GM18867 (cell line): ENCODE measurements at regions not wholly inside any gene's neighbourhood (a gene's known extent, or its start where the extent isn't known, plus 50 kb on each side); places are given as distances from the start of the nearest gene placed in this dataset.
"Not testable (repeated sequence)": the region's sequence is repeated elsewhere in the genome, so short reads cannot be mapped to it uniquely, and the experiment has no call there.

Source experiments
- ATAC-seq: cut with Tn5 transposase; IDR thresholded peaks from one replicate; pipeline ENCODE4 v1.9.1; 2021; ENCODE audit warnings: mild to moderate bottlenecking, moderate library complexity; ENCODE audit not compliant: unreplicated experiment

DNA sequence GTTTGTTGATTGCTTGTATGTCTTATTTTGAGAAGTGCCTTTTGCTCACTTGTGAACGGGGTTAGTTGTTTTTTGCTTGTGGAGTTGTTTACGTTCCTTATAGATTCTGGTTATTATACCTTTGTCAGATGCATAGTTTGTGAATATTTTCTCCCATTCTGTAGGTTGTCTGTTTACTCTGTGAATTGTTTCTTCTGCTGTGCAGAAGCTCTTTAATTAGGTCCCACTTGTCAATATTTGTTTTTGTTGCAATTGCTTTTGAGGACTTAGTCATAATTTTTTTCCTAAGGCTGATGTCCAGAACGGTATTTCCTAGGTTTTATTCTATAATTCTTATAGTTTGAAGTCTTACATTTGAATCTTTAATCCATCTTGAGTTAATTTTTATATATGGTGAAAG is 285.3 kb upstream of the GADL1 start:
- ATAC-seq: no peak

DNA sequence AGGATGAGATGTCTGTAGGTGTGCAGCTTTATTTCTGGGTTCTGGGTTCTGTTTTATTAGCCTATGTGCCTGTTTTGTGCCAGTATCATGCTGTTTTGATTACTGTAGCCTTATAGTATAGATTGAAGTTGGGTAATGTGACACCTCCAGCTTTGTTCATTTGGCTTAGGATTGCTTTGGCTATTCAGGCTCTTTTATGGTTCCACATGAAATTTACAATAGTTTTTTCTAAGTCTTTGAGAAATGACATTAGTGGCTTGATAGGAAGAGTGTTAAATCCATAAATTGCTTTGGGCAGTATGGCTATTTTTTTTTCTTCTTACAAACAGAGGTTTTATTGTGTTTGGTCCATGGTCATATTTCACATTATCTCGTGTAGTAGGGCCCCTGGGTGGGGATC is 285.8 kb upstream of the GADL1 start:
- no peak for ATAC-seq

DNA sequence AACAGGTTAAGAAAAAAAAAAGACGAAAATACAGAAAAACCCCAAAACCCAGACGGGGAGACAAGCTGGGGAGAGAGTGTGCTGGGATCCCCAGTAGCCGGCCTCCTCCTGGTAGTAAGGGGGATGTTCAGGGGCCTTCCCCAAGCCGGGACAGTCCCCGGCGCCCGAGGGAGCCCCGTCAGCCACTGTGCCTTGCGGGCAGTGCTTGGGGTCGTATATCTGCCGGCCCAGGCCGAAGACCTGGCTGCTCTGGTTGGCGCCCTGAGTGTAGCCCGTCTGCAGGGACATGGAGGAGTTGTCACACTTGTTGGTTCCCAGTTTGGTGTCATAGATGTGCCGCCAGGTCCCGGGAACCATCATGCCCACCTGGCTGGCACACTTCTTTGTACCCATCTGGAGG is 287.2 kb upstream of the GADL1 start:
- no peak for ATAC-seq

DNA sequence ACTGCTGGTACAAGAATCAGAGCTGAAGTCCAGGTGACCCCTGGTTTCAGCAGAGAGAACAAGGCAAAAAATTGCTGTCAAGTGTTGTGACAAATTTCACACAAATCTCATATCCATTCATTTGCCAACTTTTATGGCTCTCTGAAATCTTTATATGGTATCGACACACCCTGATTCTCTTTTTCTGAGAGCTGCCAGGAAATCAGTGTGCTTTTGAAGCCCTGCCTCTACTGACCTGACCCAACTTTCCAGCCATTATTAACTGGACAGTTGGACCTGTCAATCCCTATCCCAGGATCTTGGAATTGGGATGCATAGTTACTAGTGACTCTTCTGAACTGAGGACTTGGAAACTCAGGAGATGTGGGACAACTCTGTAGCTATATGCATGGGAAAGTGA is 288.2 kb upstream of the GADL1 start:
- ATAC-seq: no peak

DNA sequence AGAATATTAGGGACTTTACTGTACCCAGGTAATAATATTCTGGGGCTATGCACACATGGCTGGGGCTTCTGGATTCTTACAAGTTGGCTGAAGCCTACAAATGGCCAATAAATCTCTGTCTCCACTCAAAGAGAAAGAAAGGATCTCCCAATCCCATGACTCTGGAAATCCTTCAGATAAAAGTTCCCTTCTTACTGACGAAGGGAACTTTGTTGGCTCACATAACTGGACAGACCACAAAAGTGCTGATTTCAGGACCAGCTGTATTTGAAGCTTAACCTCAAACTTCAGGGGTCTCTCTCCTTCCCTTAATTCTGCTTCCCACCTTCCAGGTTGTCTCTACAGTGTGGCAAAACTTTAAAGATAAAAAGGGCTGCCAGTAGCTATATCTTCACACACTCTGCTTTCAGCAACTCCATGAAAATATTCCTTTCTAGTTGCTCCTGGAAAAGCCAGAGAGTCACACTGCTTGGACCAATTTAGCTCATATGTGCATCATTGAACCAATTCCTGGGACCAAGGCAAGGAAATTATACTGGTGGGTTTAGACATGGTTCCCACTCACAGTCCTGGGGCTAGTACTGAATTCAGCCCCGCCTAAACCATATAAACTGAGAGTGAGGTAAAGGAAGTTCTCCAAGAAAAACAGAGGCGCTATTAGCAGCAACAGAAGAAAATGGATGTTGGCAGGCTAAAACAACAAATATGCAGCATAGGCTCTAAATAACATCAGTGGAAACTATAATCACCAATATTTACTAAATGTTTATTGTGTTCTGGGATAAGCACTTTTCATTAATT is 290.0 kb upstream of the GADL1 start:
- no peak for ATAC-seq

DNA sequence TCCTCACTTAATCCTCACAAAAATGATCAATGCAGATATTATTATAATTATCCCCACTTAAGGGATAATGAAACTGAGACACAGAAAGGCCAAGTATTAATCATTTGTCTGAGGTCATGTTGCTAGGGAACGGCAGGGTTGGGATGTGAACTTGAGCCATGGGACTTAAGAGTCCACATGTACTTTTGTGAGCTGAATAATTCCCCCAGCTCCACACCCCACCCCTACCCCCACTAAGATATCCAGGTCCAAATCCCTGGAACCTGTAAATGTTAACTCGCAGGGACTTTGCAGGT is 290.5 kb upstream of the GADL1 start:
- ATAC-seq: no peak

DNA sequence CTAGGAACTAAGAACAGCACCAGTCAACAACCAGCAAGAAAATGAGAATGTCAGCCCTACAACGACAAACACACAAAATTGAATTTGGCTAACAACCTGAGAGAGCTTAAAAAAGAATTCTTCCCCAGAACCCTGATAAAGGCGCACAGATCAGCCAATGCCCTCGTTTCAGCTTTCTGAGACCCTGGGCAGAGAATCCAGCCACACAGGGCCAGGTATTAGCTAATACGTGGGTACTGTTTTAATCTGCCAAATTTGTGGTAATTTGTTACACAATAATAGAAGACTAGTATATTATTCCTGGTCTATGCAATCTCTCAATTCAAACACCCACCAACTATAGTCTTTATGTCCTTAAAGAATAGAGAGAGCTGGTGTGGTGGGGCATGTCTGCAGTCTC is 291.6 kb upstream of the GADL1 start:
- ATAC-seq: no peak

DNA sequence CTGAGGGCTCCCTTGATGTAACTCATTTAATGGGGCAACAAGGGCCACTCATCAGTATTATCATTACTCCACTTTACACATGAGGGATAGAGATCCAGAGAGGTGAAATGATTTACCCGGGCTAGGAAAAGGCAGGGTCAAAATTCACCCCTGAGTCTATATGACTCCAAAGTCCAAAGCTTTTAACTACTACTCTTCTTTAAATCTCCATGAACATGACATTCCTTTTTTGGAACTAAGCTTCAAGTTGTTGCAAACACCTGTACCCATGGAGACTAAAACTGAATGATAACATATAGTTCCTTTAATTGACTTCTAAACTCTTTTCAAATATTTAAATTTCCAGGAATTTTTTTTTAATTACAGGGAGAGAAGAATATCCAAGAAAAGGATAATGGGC is 292.9 kb upstream of the GADL1 start:
- ATAC-seq: no peak

DNA sequence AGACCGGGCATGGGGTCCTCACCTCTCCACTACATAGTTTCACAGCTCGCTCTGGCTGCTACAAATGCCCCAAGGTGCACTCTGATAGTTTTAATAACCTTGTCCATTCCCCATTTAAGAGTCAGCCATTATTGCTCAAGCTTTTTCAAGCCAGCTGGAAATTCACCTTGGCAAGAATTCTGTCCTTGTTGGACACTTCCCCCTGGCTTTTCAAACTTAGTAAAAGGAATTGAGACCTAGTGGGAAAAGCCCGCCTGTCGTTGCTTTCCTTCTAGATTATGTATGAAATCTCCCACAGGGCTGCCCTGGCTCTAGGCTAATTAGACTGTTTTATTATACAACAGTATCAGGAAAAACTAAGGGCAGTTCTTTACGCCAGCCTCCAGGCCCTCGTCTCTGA is 293.7 kb upstream of the GADL1 start:
- ATAC-seq: no peak

DNA sequence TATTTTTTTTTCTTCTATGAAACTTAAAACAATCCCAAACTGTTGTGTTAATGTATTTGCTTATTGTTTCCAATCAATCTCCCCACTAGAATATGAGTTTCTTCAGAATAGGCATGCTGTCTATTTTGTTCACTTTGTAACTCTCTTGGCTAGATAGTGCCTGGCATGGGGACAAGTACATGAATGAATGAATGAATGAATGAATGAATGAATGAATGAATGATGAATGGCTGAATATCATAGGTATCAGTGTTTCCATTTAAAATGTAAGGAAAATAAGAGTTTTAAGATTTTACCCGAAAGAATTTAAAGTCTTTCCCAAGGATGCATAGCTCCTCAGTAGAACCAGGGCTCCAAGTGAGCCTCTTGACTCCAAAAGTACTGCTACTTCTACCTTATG is 294.9 kb upstream of the GADL1 start:
- no peak for ATAC-seq

DNA sequence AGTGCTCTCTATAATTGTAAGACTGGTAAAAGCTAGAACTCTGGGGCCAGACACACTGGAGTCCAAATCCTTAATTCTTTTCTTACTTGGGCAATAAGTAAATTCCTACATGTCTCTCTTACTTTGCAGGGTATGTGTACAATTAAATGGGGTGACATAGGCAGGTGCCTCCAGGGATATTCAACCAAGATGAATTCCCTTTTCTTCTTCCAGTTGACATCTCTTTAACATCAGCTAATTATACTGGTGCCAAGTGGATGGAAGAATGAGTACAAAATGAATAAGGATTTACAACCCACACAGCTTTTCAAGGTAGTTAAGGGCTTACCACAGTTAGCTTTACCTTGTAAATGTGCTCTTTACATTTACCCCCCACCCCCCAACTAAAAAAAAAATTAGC is 295.5 kb upstream of the GADL1 start:
- no peak for ATAC-seq

DNA sequence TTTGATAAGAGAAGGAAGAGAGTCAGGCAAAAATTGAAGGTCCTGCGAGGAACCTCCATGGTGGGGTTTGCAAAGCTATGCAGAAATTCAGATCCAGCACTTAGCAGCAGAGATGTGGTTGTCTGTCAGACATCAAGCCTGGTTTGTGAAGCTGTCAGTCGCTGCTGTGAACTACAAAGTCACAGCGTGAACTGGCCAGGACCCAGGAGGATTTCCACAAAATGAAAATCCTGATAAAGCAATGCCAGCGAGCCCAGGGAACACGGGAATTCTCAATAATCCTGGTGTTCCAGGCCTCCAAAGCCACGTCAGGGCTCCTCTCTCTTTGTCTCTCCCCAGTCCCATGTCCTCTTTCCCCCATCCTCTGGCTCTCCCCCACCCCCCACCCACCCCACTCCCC is 296.9 kb upstream of the GADL1 start:
- no peak for ATAC-seq

DNA sequence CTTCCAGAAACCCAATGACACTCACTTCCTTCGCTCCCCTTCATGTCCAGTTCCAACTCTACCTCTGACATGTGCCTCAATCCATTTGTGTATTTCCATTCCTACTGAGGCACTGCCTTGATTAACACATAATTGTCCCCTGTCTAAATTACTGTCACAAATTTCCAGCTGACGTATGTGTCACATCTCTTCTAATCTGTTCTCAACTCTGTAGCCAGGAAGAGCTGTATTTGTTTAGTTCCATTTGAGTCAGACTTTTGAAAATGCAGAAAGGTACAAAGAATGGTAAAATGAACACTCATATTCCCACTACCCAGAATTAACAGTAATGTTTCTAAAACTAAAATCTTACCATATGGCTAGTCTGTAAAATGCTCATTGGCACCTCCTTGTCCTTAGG is 299.0 kb upstream of the GADL1 start:
- ATAC-seq: no peak

DNA sequence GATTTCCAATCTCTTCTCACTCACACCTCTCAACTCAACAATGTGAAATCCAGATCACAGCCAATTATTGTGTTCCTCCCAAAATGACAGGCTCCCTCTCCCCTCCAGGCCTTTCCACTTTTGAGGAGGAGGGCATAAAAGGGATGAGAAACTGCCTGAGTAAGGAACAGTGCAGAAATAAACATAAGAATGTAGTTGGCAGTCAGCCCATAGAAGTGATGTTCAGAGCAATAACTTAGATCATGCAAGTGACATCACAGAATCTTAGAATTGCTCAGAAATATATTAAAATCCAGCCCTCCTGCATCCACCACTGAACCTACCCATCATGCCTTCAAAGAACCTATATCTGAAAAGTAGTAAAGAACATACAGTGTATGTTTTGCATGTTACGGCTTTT is 299.4 kb upstream of the GADL1 start:
- no peak for ATAC-seq

DNA sequence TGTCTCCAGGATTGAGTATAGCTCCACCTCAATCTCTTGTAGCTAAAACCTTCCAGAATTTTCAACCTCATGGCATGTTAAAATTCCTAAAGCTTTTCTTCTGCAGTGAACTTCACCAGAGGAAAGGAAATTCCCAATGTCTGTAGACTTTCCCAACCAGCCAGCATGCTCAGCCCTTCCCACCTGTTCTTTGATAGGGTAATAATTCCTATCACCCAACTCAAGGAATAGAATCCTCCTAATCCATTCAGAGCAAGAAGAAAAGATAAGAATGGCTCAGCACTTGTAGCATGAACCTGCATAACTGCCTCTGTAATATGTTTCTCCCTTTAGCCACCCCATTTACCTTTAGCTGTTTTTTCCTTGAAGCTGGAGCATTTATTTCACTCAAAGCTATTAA is 301.8 kb upstream of the GADL1 start:
- ATAC-seq: no peak

DNA sequence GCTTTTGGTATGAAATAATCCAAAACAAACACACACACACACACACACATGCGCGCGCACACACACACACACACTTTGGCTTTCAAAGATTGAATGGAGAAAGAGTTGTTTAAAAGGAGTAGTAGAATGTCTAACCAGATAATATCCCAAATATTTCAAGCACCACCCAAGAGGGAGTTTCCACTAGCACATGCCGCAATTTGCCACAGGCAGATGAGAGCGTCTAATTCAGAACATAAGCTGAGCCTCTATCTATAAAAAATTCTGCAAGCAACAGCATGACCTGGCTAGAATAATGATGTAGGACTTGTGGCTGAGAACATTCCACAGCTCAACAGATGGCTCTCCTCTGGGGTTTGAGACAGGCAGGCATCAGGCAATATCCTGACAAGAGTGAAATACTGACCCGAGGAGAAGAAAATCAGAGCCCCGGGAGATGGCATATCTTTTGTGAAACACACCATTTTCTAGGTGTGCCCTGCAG is 302.5 kb upstream of the GADL1 start:
- no peak for ATAC-seq

DNA sequence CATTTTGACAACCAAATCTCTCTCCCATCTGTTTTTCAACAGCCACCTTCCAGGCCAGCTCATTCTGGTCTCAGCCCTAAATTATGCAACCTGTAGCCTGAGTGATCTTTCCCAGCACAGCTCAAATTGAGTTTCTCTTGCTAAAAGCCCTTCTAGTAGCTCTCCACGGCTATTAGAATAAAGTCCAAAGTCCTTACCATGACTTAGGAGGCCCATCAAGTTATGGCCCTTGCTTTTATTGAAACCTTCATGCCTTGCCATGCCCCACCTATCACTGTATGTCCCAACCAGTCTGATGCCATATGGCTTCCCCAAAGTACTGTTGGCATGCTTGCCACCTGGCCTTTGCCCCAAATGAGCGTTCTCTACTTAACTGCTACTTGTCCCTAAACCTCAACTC is 303.5 kb upstream of the GADL1 start:
- ATAC-seq: no peak

DNA sequence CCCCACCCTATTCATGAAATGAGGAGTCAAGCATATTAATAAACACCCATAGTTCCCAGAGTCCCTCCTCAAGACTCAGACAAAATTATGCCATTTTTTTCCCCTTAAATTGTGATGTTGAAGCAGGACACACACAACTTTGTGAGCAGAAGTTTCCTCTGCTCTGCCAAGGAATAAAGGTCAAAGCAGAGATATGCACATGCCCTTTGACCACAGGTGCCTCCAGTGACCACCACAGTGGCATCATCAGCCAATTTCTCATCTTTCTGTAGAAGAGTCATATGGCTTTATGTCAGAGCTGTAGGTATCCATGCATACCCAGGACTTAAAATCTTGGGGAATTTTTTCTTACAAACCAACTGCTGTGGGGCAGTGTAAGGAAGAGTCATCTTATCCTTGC is 304.4 kb upstream of the GADL1 start:
- no peak for ATAC-seq

DNA sequence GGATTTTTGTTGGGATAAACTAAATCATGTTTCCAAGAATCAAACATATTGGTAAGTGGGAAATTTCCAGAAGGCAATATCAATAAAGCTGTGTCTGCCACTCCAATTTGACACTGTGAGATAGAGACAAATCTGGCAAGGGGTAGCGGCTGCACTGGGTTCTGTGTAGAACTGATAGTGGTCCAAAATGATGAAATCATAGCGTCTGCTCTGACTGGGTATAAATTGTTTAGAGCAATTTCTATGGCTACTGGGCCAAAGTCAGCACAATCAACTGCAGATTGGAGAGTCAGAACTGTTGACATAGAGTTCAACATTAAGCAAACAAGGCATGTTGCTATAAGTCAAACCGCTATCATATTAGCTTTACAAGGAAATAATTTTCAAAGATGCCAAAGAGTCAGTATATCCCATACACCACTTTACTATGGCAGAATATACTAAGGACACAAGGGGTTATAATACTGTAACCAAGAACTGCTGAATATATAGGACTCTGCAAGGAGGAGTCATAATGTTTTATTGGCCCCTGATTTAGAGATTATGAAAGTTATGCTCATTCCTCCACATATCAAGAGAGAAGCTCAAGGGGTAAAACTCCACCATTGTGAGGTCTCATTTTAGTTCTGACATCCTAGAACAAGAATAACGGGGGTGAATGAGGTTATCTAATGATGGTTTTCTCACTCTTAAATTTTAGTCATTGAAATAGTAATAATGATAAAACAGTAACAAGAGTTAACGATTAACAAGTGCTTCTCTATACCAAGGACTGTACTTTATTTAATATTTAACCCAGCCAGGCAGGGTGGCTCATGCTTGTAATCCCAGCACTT is 309.7 kb upstream of the GADL1 start:
- ATAC-seq: no peak

DNA sequence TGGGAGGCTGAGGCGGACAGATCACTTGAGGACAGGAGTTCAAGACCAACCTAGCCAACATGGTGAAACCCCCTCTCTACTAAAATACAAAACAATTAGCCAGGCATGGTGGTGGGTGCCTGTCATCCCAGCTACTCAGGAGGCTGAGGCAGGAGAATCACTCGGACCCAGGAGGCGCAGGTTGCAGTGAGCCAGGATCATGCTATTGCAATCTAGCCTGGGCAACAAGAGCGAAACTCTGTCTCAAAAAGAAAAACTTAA is 310.3 kb upstream of the GADL1 start:
- ATAC-seq: not testable (repeated sequence)

DNA sequence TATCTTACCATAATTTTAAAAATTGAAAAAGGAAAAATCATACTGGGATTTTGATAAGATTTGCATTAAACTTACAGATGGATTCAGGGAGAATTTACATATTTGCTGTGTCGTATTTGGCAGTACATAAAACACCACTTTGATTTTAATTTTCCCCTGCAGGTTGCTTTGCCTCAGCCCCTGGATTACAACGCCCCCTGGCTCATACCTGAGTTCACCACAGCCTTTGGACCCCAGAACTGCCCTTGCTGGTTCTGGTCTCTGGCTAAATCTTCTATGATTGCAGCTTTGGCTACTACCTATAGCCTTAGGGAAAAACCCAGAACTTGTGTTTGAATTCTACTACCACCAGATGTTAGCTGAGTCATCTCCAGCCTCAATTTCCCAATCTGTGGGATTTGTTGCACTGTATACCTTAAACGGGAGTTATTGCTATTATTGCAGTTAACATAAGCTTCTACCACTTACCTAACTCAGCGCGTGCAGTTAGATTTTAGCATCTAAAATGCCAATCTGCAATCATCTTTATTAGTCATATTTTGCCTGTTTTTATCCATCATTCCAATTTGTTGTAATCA is 315.7 kb upstream of the GADL1 start:
- ATAC-seq: no peak

DNA sequence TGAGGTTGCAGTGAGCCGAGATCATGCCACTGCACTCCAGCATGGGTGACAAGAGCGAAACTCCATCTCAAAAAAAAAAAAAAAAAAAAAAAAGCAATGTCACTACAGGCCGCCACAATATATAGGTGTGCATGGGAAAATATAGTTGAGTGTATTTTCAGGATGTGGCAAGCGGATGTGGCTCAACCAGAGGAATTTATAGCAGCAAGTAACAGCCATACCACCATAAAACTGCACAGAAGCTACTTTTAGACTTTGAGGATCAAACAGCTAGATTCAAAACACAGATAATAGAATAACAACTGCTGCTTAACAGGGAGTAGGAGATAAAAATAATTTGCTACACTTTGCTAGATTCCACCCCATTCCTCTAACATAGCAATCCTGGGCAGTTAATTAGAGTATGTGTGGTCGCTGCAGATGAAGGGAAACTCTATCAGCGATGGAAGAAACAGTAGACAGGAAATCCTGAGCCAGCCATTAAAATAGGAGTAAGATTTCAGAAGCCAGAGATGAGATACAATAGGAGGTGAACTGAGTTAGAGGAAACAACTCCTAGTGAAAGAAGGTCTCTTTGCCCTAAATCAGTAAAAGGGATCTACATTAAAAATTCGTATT is 318.7 kb upstream of the STT3B start:
- ATAC-seq: peak; percentile 44
